K562 (cell line): ENCODE measurements at regions not wholly inside any gene's neighbourhood (a gene's known extent, or its start where the extent isn't known, plus 50 kb on each side); places are given as distances from the start of the nearest gene placed in this dataset.

Experiments
- ATAC-seq: fragments of 200-7000 bp; cut with Tn5 transposase; 3 replicates; pipeline ENCODE4 v1.9.1; 2020; ENCODE audit warnings: moderate library complexity
- BruUV-seq: library from RNA; stranded (reverse); fragments of 400-500 nt; replicated peaks from 2 replicates; lab custom pipeline; 2021; lab: Mats Ljungman, UMichigan
- CTCF ChIA-PET: fragments of 300-600 bp; formaldehyde crosslinking; extraction: SDS; loops from one replicate; lab custom pipeline; 2021; ENCODE audit warnings: low intra/inter-chr PET ratio; lab: Yijun Ruan, JAX
- POLR2A ChIA-PET: fragments of 300-600, 350-650 bp; sonication (Branson Sonifier 250); formaldehyde crosslinking; extraction: SDS; loops from one replicate; lab custom pipeline; 2021; ENCODE audit warnings: antibody characterized with exemption, inconsistent platforms; lab: Yijun Ruan, JAX
- DNase-seq, 4 experiments: peaks; one replicate each; pipeline versions ENCODE4 v3.0.0 to v3.0.0-alpha.2; 2011 to 2018; ENCODE audit warnings: low spot score in 3 of 4, mixed read lengths in 3 of 4; ENCODE audit errors: extremely low read depth in 1 of 4
- FAIRE-seq: peaks from 2 replicates; lab custom pipeline; 2011; peaks lifted over from hg19 to GRCh38; lab: Jason Lieb, UNC
- H2AFZ ChIP-seq: 2 replicates; pipeline ENCODE4 v1.6.0; 2011; ENCODE audit warnings: low read depth, low read length, control low read depth, inconsistent platforms
- H3K27ac ChIP-seq: fragments of 200-600 bp; 3 replicates; pipeline ENCODE4 v1.8.0; 2011; ENCODE audit warnings: low read depth, mild to moderate bottlenecking, control low read depth, inconsistent platforms, low read length, moderate library complexity, mixed read lengths; ENCODE audit errors: extremely low read depth
- H3K27me3 ChIP-seq, 2 experiments: fragments of 300-600 bp in 1 of 2; 2 replicates in 1 of 2; 3 replicates in 1 of 2; pipeline versions ENCODE4 v1.6.0 to v1.8.0; 2011; ENCODE audit warnings: inconsistent platforms in 2 of 2, low read length in 2 of 2, mild to moderate bottlenecking in 1 of 2, mixed read lengths in 1 of 2, moderate library complexity in 1 of 2; ENCODE audit not compliant: control insufficient read depth in 2 of 2, insufficient read depth in 2 of 2
- H3K36me3 ChIP-seq: fragments of 300-600 bp; 3 replicates; pipeline ENCODE4 v1.8.0; 2011; ENCODE audit warnings: mild to moderate bottlenecking, low read length, inconsistent platforms; ENCODE audit not compliant: control insufficient read depth, insufficient read depth
- H3K4me1 ChIP-seq, 2 experiments: fragments of 200-600 bp in 1 of 2; replicated peaks in 1 of 2; 2 replicates in 1 of 2; 3 replicates in 1 of 2; pipeline versions ENCODE4 v1.5.1 to v1.8.0; 2011; ENCODE audit warnings: inconsistent platforms in 2 of 2, low read length in 2 of 2, mild to moderate bottlenecking in 1 of 2, mixed read lengths in 1 of 2, moderate library complexity in 1 of 2; ENCODE audit not compliant: control insufficient read depth in 2 of 2, insufficient read depth in 2 of 2
- H3K4me2 ChIP-seq: 2 replicates; pipeline ENCODE4 v1.6.1; 2011; ENCODE audit warnings: low read length, control low read depth, inconsistent platforms, mixed read lengths; ENCODE audit not compliant: insufficient read depth
- H3K4me3 ChIP-seq: fragments of 200-600 bp; sonication (generic), shearing (Covaris generic); 2 replicates; pipeline ENCODE4 v1.5.1; 2016; ENCODE audit warnings: control low read depth, inconsistent platforms
- H3K79me2 ChIP-seq: fragments of 200-600 bp; 3 replicates; pipeline ENCODE4 v1.8.0; 2011; ENCODE audit warnings: low read length, inconsistent platforms; ENCODE audit not compliant: control insufficient read depth, insufficient read depth
- H3K9ac ChIP-seq, 2 experiments: 2 replicates each; pipeline versions ENCODE4 v1.6.0 to v1.6.1; 2011; ENCODE audit warnings: low read depth in 2 of 2, low read length in 2 of 2, control low read depth in 1 of 2, inconsistent platforms in 1 of 2, mild to moderate bottlenecking in 1 of 2, mixed read lengths in 1 of 2; ENCODE audit not compliant: insufficient read depth in 1 of 2
- H3K9me1 ChIP-seq: one replicate; pipeline ENCODE4 v1.6.0; 2011; ENCODE audit warnings: inconsistent platforms, mild to moderate bottlenecking, low read length, moderate library complexity; ENCODE audit not compliant: control insufficient read depth, insufficient read depth
- H3K9me3 ChIP-seq: replicated peaks from 2 replicates; pipeline ENCODE4 v1.5.1; 2011; ENCODE audit warnings: low read depth, low read length, inconsistent platforms; ENCODE audit not compliant: control insufficient read depth, insufficient read depth
- H4K20me1 ChIP-seq: replicated peaks from 2 replicates; pipeline ENCODE4 v1.6.1; 2011; ENCODE audit warnings: low read length, inconsistent platforms, mixed read lengths; ENCODE audit not compliant: control insufficient read depth, insufficient read depth
- CBFA2T3 ChIP-seq: fragments of 450-650 bp; IDR thresholded peaks from 2 replicates; pipeline ENCODE4 v1.6.1; 2017
- DMBX1 ChIP-seq: fragments of 250-450 bp; sonication (Bioruptor Pico); IDR thresholded peaks from 2 replicates; pipeline ENCODE4 v1.8.0; 2022; ENCODE audit warnings: inconsistent platforms, mild to moderate bottlenecking, moderate library complexity, borderline replicate concordance
- ETV5 ChIP-seq: sonication (generic); formaldehyde crosslinking; IDR thresholded peaks from 2 replicates; pipeline ENCODE4 v1.4.0; 2020; ENCODE audit warnings: low read depth, mild to moderate bottlenecking, missing genetic modification reagents
- GATAD2A ChIP-seq: fragments of 450-650 bp; IDR thresholded peaks from 2 replicates; pipeline ENCODE4 v1.6.1; 2017
- HNRNPUL1 ChIP-seq: fragments of 200-400 bp; formaldehyde crosslinking; IDR thresholded peaks from 2 replicates; pipeline ENCODE4 v1.6.1; 2017; ENCODE audit warnings: low read length
- KDM4B ChIP-seq, 2 experiments: fragments of 450-650 bp in 1 of 2; sonication (generic) in 1 of 2; IDR thresholded peaks; 2 replicates each; pipeline ENCODE4 v1.6.1; 2016 to 2017; ENCODE audit warnings: borderline replicate concordance in 2 of 2, antibody characterized with exemption in 1 of 2, low read depth in 1 of 2, mild to moderate bottlenecking in 1 of 2
- PRPF4 ChIP-seq: fragments of 200-400 bp; formaldehyde crosslinking; IDR thresholded peaks from one replicate; pipeline ENCODE4 v1.6.1; 2017; ENCODE audit warnings: low read length, low read depth, mild to moderate bottlenecking; ENCODE audit not compliant: insufficient read depth, poor library complexity, severe bottlenecking
- SOX6 ChIP-seq: fragments of 450-650 bp; IDR thresholded peaks from 2 replicates; pipeline ENCODE4 v1.6.1; 2014; ENCODE audit warnings: mild to moderate bottlenecking
- YBX1 ChIP-seq: fragments of 450-650 bp; IDR thresholded peaks from 2 replicates; pipeline ENCODE4 v1.7.1; 2016; ENCODE audit warnings: mild to moderate bottlenecking
- ZFP36 ChIP-seq: fragments of 150-350 bp; IDR thresholded peaks from 2 replicates; pipeline ENCODE4 v1.6.1; 2018; ENCODE audit warnings: low read length, low read depth; ENCODE audit not compliant: partially characterized antibody
- WGBS: fragments of 100-300 bp; shearing (Covaris generic); methylation state at CpG from one replicate; pipeline ENCODE4 v1.1.6; 2016; ENCODE audit warnings: low coverage, mixed read lengths; ENCODE audit not compliant: insufficient coverage; ENCODE audit errors: missing lambda C conversion rate; 5-methylcytosine and 5-hydroxymethylcytosine counted together
- in situ Hi-C: fragments of 300-500 bp; cut with MboI; formaldehyde crosslinking; loops from 4 replicates; pipeline ENCODE4 v1.15.0; 2018; ENCODE audit warnings: inconsistent platforms, mixed read lengths
- intact Hi-C: fragments of 100-400 bp; cut with micrococcal nuclease; formaldehyde crosslinking; loops from 2 replicates; pipeline ENCODE4 v1.14.2; 2022

DNA sequence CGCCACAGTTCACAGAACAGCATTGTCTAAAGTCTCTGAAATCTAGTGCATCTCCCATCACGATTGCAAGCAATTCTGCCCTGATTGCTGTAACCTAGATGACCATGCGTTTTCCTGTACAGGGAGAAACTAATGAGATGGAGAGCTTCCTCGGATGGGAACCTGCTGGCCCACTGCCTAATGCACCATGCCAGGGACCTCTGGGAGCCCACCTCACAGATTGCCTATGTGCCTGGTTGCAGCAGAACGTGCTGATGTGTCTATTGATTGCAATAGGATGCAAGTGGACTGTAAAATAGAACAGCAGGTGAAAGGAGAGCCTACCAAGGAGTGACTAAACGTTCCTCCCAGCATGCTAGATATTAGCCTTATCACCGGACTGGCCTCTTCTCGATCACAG is 141.0 kb upstream of the RAB12 start:
- H3K27me3 ChIP-seq: peaks cover 24 to 55% of the 10 kb centered on the region in 2 experiments; a peak in 4 of 5 replicates
- H3K4me2 ChIP-seq: no peak overlapping the region
- FAIRE-seq (no peak), ATAC-seq (no peak), DNase-seq (no peak)
- H3K36me3 ChIP-seq: no peaks in the 10 kb centered on the region
- no peaks in the 10 kb centered on the region for H3K9me3 ChIP-seq
- no peak overlapping the region for H3K9ac ChIP-seq
- ChIA-PET CTCF (no interaction called here), POLR2A (interaction anchor here (1.2 kb wide), 1 partner anchor 13 kb away, joined by 3 read pairs; no protein-coding TSS in a partner anchor)
- 1% methylated on average over 8 of the region's 8 CpGs for WGBS
- no peaks in the 10 kb centered on the region for H3K79me2 ChIP-seq
- in situ Hi-C loops (no loop called here), intact Hi-C loops (no loop called here)
- no peaks in the 10 kb centered on the region for H3K4me1 ChIP-seq
- no peak overlapping the region for H3K4me3 ChIP-seq
- H4K20me1 ChIP-seq: peaks cover 7% of the 10 kb centered on the region; the same call in 1 of the 2 replicates
- TF ChIP-seq SOX6: no peak
- no peak for TF ChIP-seq YBX1
- no peak for TF ChIP-seq PRPF4
- no peak for TF ChIP-seq CBFA2T3
- TF ChIP-seq KDM4B (IDR thresholded peaks at IDR 0.05; ENCODE audit: borderline replicate concordance in 2 of 2, low read depth in 1 of 2): no peak
- no peak for TF ChIP-seq GATAD2A
- no peak for TF ChIP-seq HNRNPUL1
- no peak for TF ChIP-seq ETV5 (CRISPR knock-in tag)
- no peak for TF ChIP-seq DMBX1 (CRISPR knock-in tag)
- no peak for TF ChIP-seq ZFP36
- BruUV-seq: no TSS peak
- H3K9me1 ChIP-seq: no peaks in the 10 kb centered on the region
- H2AFZ ChIP-seq: no peak overlapping the region
- no peak overlapping the region for H3K27ac ChIP-seq
